Kidney (tissue), 13 donors: ENCODE measurements at regions not wholly inside any gene's neighbourhood (a gene's known extent, or its start where the extent isn't known, plus 50 kb on each side); places are given as distances from the start of the nearest gene placed in this dataset.
"Not testable (repeated sequence)": the region's sequence is repeated elsewhere in the genome, so short reads cannot be mapped to it uniquely, and the experiment has no call there.

Experiments
- DNase-seq, 5 donors: peaks; one replicate each; pipeline ENCODE4 v3.0.0-alpha.2; 2013 to 2020
- FAIRE-seq: peaks from 2 replicates; lab custom pipeline; 2012; peaks lifted over from hg19 to GRCh38; lab: Jason Lieb, UNC
- H3K27ac ChIP-seq, 2 donors: one replicate each; pipeline ENCODE4 v1.7.0; 2013; ENCODE audit warnings: low read depth in 2 of 2, low read length in 2 of 2, inconsistent platforms in 1 of 2
- H3K27me3 ChIP-seq: one replicate; pipeline ENCODE4 v1.7.1; 2013; ENCODE audit warnings: low read length, inconsistent platforms; ENCODE audit not compliant: control insufficient read depth, insufficient read depth
- H3K36me3 ChIP-seq, 3 donors: one replicate each; pipeline versions ENCODE4 v1.7.0 to v1.7.1; 2013; ENCODE audit warnings: low read length in 3 of 3, control low read depth in 1 of 3, inconsistent platforms in 1 of 3; ENCODE audit not compliant: insufficient read depth in 3 of 3, control insufficient read depth in 2 of 3
- H3K4me1 ChIP-seq, 3 donors: one replicate each; pipeline versions ENCODE4 v1.7.0 to v1.7.1; 2013; ENCODE audit warnings: low read length in 3 of 3, inconsistent platforms in 1 of 3, low read depth in 1 of 3; ENCODE audit not compliant: control insufficient read depth in 2 of 3, insufficient read depth in 2 of 3
- H3K4me3 ChIP-seq, 3 donors: one replicate each; pipeline versions ENCODE4 v1.7.0 to v1.8.1; 2013; ENCODE audit warnings: low read length in 3 of 3, control low read depth in 1 of 3, inconsistent platforms in 1 of 3
- H3K9ac ChIP-seq, 3 donors: one replicate each; pipeline versions ENCODE4 v1.7.0 to v1.7.1; 2013; ENCODE audit warnings: low read length in 3 of 3, control low read depth in 1 of 3, inconsistent platforms in 1 of 3
- H3K9me3 ChIP-seq, 3 donors: one replicate each; pipeline versions ENCODE4 v1.7.0 to v1.7.1; 2013; ENCODE audit warnings: low read length in 3 of 3, control low read depth in 1 of 3, inconsistent platforms in 1 of 3; ENCODE audit not compliant: control insufficient read depth in 2 of 3, insufficient read depth in 1 of 3
- intact Hi-C: fragments of 100-400 bp; cut with DNase I; formaldehyde crosslinking; loops from one replicate; pipeline ENCODE4 v1.11.1; 2022
- TF ChIP-seq, protein P1 (sequence below): IDR thresholded peaks from 3 replicates; pipeline ENCODE4 v1.5.1; 2012; ENCODE audit warnings: mild to moderate bottlenecking, moderate library complexity, borderline replicate concordance; ENCODE audit not compliant: insufficient read depth; ENCODE audit errors: extremely low read depth
- donor health status: control.
- donor health status: control.
- donor health status: control.
- donor health status: control.
- donor health status: control.
- donor health status: DM: yes; HTN: yes; CAD: no.
- donor health status: Normal renal cell carcinoma (clear cell type).

DNA sequence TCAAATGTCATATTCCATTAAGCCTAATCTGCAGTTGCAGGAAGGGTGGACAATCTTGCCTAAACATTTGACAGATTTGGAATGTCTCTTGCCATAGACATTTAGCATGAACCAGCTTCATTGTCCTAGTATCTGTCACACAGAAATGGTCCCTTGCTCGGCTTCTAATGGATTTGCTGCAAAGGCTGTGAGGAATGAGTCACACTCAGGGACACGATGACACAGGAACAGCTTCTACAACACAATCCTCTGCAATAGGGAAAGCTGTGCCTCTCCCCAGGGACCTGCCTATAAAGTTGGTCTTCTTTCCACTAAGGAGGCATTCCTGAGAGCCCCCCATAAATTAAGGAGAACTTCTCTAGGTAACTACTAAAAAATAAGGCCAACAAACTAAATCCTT lies 155.1 kb upstream of the L3MBTL4 start:
- Histone ChIP-seq H3K27me3 (no peaks in the 10 kb centered on the region), H3K27ac (no peak overlapping the region), H3K4me3 (no peak overlapping the region), H3K4me1 (peaks cover 0 to 2% (median 0%) of the 10 kb centered on the region in 3 donors), H3K9ac (no peak overlapping the region), H3K9me3 (no peaks in the 10 kb centered on the region), H3K36me3 (no peaks in the 10 kb centered on the region)
- DNase-seq = no peak
- intact Hi-C loops = no loop called here
- no peak for FAIRE-seq
- TF ChIP-seq, protein P1, sequence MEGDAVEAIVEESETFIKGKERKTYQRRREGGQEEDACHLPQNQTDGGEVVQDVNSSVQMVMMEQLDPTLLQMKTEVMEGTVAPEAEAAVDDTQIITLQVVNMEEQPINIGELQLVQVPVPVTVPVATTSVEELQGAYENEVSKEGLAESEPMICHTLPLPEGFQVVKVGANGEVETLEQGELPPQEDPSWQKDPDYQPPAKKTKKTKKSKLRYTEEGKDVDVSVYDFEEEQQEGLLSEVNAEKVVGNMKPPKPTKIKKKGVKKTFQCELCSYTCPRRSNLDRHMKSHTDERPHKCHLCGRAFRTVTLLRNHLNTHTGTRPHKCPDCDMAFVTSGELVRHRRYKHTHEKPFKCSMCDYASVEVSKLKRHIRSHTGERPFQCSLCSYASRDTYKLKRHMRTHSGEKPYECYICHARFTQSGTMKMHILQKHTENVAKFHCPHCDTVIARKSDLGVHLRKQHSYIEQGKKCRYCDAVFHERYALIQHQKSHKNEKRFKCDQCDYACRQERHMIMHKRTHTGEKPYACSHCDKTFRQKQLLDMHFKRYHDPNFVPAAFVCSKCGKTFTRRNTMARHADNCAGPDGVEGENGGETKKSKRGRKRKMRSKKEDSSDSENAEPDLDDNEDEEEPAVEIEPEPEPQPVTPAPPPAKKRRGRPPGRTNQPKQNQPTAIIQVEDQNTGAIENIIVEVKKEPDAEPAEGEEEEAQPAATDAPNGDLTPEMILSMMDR = no peak

DNA sequence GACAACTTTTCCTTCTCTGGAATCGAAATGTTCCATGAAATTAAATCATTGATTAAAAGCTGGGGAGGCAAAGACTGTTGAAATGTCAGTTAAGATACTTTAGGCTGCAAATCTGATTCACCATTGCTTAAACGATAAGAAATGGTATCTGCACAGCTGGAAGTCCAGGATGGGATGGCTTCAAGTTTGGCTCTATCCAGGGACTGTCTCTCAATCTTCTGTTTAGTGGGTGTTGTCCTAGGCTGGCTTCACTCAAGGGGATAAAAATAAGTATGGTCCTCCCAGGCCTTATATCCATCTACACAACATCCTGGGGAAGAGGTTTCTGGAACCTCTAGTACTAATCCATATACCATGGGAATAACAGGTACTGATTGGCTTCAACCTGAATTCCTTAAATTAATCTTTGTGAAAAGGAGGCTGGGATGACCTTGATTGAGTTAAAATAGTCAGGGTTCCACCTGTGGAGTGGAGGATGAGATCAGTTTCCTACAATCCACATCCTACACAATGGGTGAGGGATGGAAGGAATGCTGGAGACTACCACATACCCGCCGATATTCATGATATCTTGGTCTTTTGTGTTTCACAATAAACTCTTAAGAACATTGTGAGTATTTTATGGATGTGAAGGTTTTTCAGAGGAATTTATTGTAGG lies 156.0 kb upstream of the L3MBTL4 start:
- Histone ChIP-seq H3K27ac (no peak overlapping the region), H3K9me3 (no peaks in the 10 kb centered on the region), H3K4me1 (no peaks in the 10 kb centered on the region), H3K4me3 (no peak overlapping the region), H3K9ac (no peak overlapping the region), H3K36me3 (no peaks in the 10 kb centered on the region), H3K27me3 (no peaks in the 10 kb centered on the region)
- DNase-seq (no peak), FAIRE-seq (no peak)
- intact Hi-C loops = no loop called here
- TF ChIP-seq, protein P1 = no peak

DNA sequence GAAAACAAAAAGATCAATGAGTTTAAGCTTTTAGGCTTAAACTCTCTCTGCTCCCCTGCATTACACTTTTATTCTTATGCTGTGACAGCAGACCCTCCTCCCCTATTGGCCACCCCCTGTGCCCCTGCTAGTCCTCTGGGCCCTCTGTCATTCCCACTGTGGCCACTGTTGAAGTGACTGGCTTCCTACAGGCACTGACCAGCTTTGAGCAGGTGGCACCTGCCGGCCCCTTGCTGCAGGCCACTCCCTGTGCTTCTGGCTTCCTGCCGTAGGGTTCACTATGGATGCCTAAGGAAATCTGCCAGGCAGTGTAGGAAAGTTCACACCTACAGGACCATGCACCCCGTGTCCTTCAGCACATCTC lies 156.5 kb upstream of the L3MBTL4 start:
- no peaks in the 10 kb centered on the region for H3K4me1 ChIP-seq
- H3K27ac ChIP-seq = no peak overlapping the region
- no peak overlapping the region for H3K4me3 ChIP-seq
- H3K9ac ChIP-seq = no peak overlapping the region
- TF ChIP-seq, protein P1 = no peak
- intact Hi-C loops = no loop called here
- no peaks in the 10 kb centered on the region for H3K9me3 ChIP-seq
- no peaks in the 10 kb centered on the region for H3K36me3 ChIP-seq
- no peak for DNase-seq
- FAIRE-seq = no peak
- no peaks in the 10 kb centered on the region for H3K27me3 ChIP-seq

DNA sequence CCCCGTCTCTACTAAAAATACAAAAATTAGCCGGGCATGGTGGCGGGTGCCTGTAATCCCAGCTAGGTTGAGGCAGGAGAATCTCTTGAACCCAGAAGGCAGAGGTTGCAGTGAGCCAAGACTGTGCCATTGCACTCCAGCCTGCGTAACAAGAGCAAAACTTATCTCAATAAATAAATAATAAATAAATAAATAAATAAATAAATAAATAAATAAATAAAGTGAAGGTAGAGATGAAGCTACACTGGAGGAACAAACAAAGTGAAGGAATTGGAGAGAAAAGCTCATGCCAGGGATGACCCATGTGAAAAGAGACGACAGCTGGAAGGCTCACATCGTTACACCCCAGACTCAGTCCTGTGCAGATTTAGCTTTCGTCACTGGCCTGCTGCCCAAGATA lies 157.3 kb upstream of the ARHGAP28 start:
- DNase-seq, FAIRE-seq, H3K9me3 ChIP-seq, H3K4me3 ChIP-seq, H3K27ac ChIP-seq, H3K27me3 ChIP-seq, H3K4me1 ChIP-seq, intact Hi-C loops, H3K9ac ChIP-seq, H3K36me3 ChIP-seq: not testable (repeated sequence)
